B cell (primary cell): ENCODE measurements at regions not wholly inside any gene's neighbourhood (a gene's known extent, or its start where the extent isn't known, plus 50 kb on each side); places are given as distances from the start of the nearest gene placed in this dataset.

Experiments used
- ATAC-seq: fragments of 200-7000 bp; cut with Tn5 transposase; one replicate; pipeline ENCODE4 v1.10.0; 2021; ENCODE audit warnings: low read depth, mild to moderate bottlenecking, moderate number of reproducible peaks, moderate library complexity
- CTCF ChIA-PET: fragments of 350-600 bp; sonication (Branson Sonifier 250); formaldehyde crosslinking; loops from one replicate; lab custom pipeline; 2021; ENCODE audit warnings: antibody characterized with exemption, inconsistent platforms; lab: Charles Lee
- POLR2A ChIA-PET: fragments of 350-600 bp; sonication (Branson Sonifier 250); formaldehyde crosslinking; loops from one replicate; lab custom pipeline; 2021; ENCODE audit warnings: antibody characterized with exemption; lab: Charles Lee
- DNase-seq: peaks from one replicate; pipeline ENCODE4 v3.0.0; 2013
- H2AFZ ChIP-seq: 2 replicates; pipeline ENCODE4 v1.6.1; 2012; ENCODE audit warnings: mild to moderate bottlenecking, low read depth, low read length; ENCODE audit not compliant: insufficient read depth, poor library complexity, severe bottlenecking
- H3K27ac ChIP-seq, 2 donors: 1 replicate in 1 of 2; 2 replicates in 1 of 2; pipeline ENCODE4 v1.5.1; 2012 to 2013; ENCODE audit warnings: low read length in 2 of 2, mild to moderate bottlenecking in 2 of 2, moderate library complexity in 1 of 2
- H3K27me3 ChIP-seq, 4 experiments: fragments of 200-600 bp in 1 of 4; sonication (generic) in 1 of 4; replicated peaks in 1 of 4; 1 replicate in 2 of 4; 2 replicates in 2 of 4; pipeline versions ENCODE4 v1.6.1 to v1.7.0; 2013 to 2016; ENCODE audit warnings: low read length in 3 of 4, mild to moderate bottlenecking in 2 of 4, mixed read lengths in 1 of 4, moderate library complexity in 1 of 4; ENCODE audit not compliant: insufficient read depth in 4 of 4, control insufficient read depth in 3 of 4; ENCODE audit errors: control extremely low read depth in 1 of 4
- H3K36me3 ChIP-seq, 2 experiments: replicated peaks in 1 of 2; 1 replicate in 1 of 2; 2 replicates in 1 of 2; pipeline versions ENCODE4 v1.6.1 to v1.7.1; 2013; ENCODE audit warnings: low read length in 1 of 2; ENCODE audit not compliant: insufficient read depth in 2 of 2, control insufficient read depth in 1 of 2; ENCODE audit errors: control extremely low read depth in 1 of 2, extremely low read depth in 1 of 2
- H3K4me1 ChIP-seq, 2 donors: fragments of 200-600 bp in 1 of 2; sonication (generic) in 1 of 2; 1 replicate in 1 of 2; 2 replicates in 1 of 2; pipeline versions ENCODE4 v1.5.1 to v1.6.1; 2013 to 2017; ENCODE audit warnings: low read length in 2 of 2; ENCODE audit not compliant: control insufficient read depth in 2 of 2, insufficient read depth in 2 of 2
- H3K4me2 ChIP-seq: replicated peaks from 2 replicates; pipeline ENCODE3; 2012; ENCODE audit warnings: mild to moderate bottlenecking, low read depth, low read length; ENCODE audit not compliant: poor library complexity, severe bottlenecking
- H3K4me3 ChIP-seq, 5 experiments: fragments of 200-600 bp in 1 of 5; sonication (generic) in 1 of 5; 1 replicate in 3 of 5; 2 replicates in 2 of 5; pipeline versions ENCODE4 v1.5.1 to v1.7.0; 2011 to 2016; ENCODE audit warnings: low read length in 4 of 5, mild to moderate bottlenecking in 4 of 5, low read depth in 2 of 5, control low read depth in 1 of 5, moderate library complexity in 1 of 5; ENCODE audit not compliant: insufficient read depth in 1 of 5; ENCODE audit errors: control extremely low read depth in 1 of 5, extremely low read depth in 1 of 5
- H3K79me2 ChIP-seq: fragments of 200-600 bp; sonication (generic); one replicate; pipeline ENCODE4 v1.6.0; 2016; ENCODE audit warnings: low read length; ENCODE audit not compliant: control insufficient read depth, insufficient read depth
- H3K9ac ChIP-seq: fragments of 200-600 bp; sonication (generic); 2 replicates; pipeline ENCODE4 v1.6.1; 2017; ENCODE audit warnings: mild to moderate bottlenecking, low read length, moderate library complexity
- H3K9me3 ChIP-seq, 3 donors: one replicate each; pipeline versions ENCODE4 v1.6.1 to v1.7.1; 2013; ENCODE audit warnings: low read length in 2 of 3; ENCODE audit not compliant: control insufficient read depth in 2 of 3, insufficient read depth in 1 of 3; ENCODE audit errors: control extremely low read depth in 1 of 3
- H4K20me1 ChIP-seq: 2 replicates; pipeline ENCODE4 v1.6.0; 2012; ENCODE audit warnings: mild to moderate bottlenecking, low read length; ENCODE audit not compliant: insufficient read depth, control insufficient read depth, poor library complexity, severe bottlenecking
- H3K27ac Mint-ChIP-seq: one replicate; pipeline ENCODE4 v1.8.0; 2021; ENCODE audit warnings: mixed read lengths
- H3K27me3 Mint-ChIP-seq: one replicate; pipeline ENCODE4 v1.8.0; 2021; ENCODE audit warnings: mixed read lengths
- H3K4me1 Mint-ChIP-seq: one replicate; pipeline ENCODE4 v1.8.0; 2021; ENCODE audit warnings: mixed read lengths
- H3K4me3 Mint-ChIP-seq: one replicate; pipeline ENCODE4 v1.8.0; 2021; ENCODE audit warnings: mixed read lengths
- H3K9me3 Mint-ChIP-seq: one replicate; pipeline ENCODE4 v1.8.0; 2022; ENCODE audit warnings: mixed read lengths; ENCODE audit not compliant: insufficient read depth
- EZH2 ChIP-seq: IDR thresholded peaks from 2 replicates; pipeline ENCODE4 v1.6.1; 2012; ENCODE audit warnings: borderline replicate concordance, low read depth, mild to moderate bottlenecking, moderate library complexity, low read length; ENCODE audit not compliant: insufficient read depth, poor library complexity, severe bottlenecking
- WGBS: methylation state at CpG from one replicate; pipeline ENCODE4 v1.1.5; 2013; ENCODE audit warnings: missing lambda C conversion rate; ENCODE audit not compliant: insufficient coverage; 5-methylcytosine and 5-hydroxymethylcytosine counted together
- intact Hi-C: fragments of 100-400 bp; cut with micrococcal nuclease; formaldehyde crosslinking; loops from one replicate; pipeline ENCODE4 v1.10.0; 2022
- TF ChIP-seq, protein P1 (sequence below): fragments of 200-600 bp; IDR thresholded peaks from one replicate; pipeline ENCODE4 v1.8.0; 2022; ENCODE audit warnings: antibody characterized with exemption, mild to moderate bottlenecking

DNA sequence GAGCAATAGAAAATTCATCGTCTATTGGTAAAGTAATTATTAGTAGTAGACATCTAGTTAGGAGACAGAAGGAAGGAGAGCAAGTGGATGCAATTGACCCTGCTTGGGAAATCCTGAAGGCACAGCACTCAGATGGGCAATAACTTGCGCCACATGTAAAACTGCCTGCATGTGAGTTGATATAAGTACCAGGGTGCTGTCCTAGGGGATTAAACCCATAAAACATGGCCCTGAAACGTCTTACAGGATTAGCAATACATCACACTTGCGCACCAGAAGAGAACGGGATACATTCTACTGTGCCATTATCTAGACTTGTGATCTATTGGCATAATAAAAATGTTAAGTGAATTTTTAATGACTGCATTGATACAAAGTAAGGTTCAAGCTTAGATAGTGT lies 277.5 kb upstream of the LYPLAL1 start:
- POLR2A ChIA-PET: no interaction called here
- Histone ChIP-seq H3K27me3 (no peaks in the 10 kb centered on the region), H3K36me3 (no peaks in the 10 kb centered on the region), H3K9ac (no peak overlapping the region), H3K27ac (no peak overlapping the region), H3K9me3 (no peaks in the 10 kb centered on the region), H4K20me1 (no peaks in the 10 kb centered on the region), H3K4me3 (no peak overlapping the region), H3K79me2 (no peaks in the 10 kb centered on the region), H3K4me1 (no peaks in the 10 kb centered on the region), H3K4me2 (no peak overlapping the region), H2AFZ (no peak overlapping the region)
- Mint-ChIP-seq H3K9me3 (no peaks in the 10 kb centered on the region), H3K27ac (no peak overlapping the region), H3K4me3 (no peak overlapping the region), H3K4me1 (no peaks in the 10 kb centered on the region), H3K27me3 (peaks cover 4% of the 10 kb centered on the region)
- no peak for DNase-seq
- no peak for ATAC-seq
- WGBS: 100% methylated on average over 1 of the region's 5 CpGs
- CTCF ChIA-PET: no interaction called here
- no peak for TF ChIP-seq EZH2
- TF ChIP-seq, protein P1, sequence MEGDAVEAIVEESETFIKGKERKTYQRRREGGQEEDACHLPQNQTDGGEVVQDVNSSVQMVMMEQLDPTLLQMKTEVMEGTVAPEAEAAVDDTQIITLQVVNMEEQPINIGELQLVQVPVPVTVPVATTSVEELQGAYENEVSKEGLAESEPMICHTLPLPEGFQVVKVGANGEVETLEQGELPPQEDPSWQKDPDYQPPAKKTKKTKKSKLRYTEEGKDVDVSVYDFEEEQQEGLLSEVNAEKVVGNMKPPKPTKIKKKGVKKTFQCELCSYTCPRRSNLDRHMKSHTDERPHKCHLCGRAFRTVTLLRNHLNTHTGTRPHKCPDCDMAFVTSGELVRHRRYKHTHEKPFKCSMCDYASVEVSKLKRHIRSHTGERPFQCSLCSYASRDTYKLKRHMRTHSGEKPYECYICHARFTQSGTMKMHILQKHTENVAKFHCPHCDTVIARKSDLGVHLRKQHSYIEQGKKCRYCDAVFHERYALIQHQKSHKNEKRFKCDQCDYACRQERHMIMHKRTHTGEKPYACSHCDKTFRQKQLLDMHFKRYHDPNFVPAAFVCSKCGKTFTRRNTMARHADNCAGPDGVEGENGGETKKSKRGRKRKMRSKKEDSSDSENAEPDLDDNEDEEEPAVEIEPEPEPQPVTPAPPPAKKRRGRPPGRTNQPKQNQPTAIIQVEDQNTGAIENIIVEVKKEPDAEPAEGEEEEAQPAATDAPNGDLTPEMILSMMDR: no peak
- intact Hi-C loops: no loop called here

DNA sequence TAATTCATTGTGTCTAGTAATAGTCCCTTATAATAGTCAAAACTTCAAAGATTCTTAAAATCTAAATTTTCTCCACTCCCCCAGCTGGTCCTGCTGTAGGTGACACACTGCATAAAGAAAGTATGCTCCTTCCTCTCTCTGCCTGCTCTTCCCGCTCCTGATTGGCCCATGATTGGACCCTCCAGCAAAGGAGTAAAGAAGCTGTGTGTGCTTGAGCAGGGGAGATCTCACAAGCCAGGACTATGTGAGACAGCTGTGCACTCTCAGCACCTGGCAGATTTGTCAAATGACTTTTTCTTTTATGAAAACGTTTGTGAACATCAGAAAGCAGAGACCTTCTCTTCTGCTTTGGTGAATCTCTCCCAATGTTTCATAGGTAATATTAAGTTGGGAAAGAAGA lies 274.8 kb upstream of the LYPLAL1 start:
- Histone ChIP-seq H3K9me3 (no peaks in the 10 kb centered on the region), H3K27ac (no peak overlapping the region), H3K27me3 (no peaks in the 10 kb centered on the region), H3K4me1 (no peaks in the 10 kb centered on the region), H3K4me2 (no peak overlapping the region), H2AFZ (no peak overlapping the region), H3K9ac (no peak overlapping the region), H3K79me2 (no peaks in the 10 kb centered on the region), H3K4me3 (no peak overlapping the region), H4K20me1 (no peaks in the 10 kb centered on the region), H3K36me3 (no peaks in the 10 kb centered on the region)
- WGBS: 40% methylated on average over 1 of the region's 2 CpGs
- intact Hi-C loops: no loop called here
- peaks cover 12% of the 10 kb centered on the region for H3K27me3 Mint-ChIP-seq
- no peaks in the 10 kb centered on the region for H3K4me1 Mint-ChIP-seq
- no peak for ATAC-seq
- H3K27ac Mint-ChIP-seq: no peak overlapping the region
- TF ChIP-seq EZH2: no peak
- TF ChIP-seq, protein P1: no peak
- DNase-seq: no peak
- peaks cover 2% of the 10 kb centered on the region for H3K9me3 Mint-ChIP-seq
- H3K4me3 Mint-ChIP-seq: no peak overlapping the region
- ChIA-PET CTCF (no interaction called here), POLR2A (no interaction called here)
